WTC11 (cell line): ENCODE measurements at regions not wholly inside any gene's neighbourhood (a gene's known extent, or its start where the extent isn't known, plus 50 kb on each side); places are given as distances from the start of the nearest gene placed in this dataset.

Experiments
- ATAC-seq: fragments of 200-7000 bp; cut with Tn5 transposase; 2 replicates; pipeline ENCODE4 v1.10.0; 2021; ENCODE audit warnings: mild to moderate bottlenecking, moderate library complexity
- CTCF ChIA-PET: fragments of 300-600 bp; sonication (Branson Sonifier 250); formaldehyde crosslinking; loops from one replicate; lab custom pipeline; 2021; ENCODE audit warnings: antibody characterized with exemption; lab: Charles Lee
- POLR2A ChIA-PET: fragments of 350-600 bp; sonication (Branson Sonifier 250); formaldehyde crosslinking; loops from one replicate; lab custom pipeline; 2021; ENCODE audit warnings: antibody characterized with exemption; lab: Charles Lee
- DNase-seq: peaks from one replicate; pipeline ENCODE4 v3.0.0; 2021; ENCODE audit warnings: low spot score
- H3K27ac Mint-ChIP-seq: 2 replicates; pipeline ENCODE4 v1.8.0; 2021; ENCODE audit warnings: mixed read lengths
- H3K27me3 Mint-ChIP-seq: 2 replicates; pipeline ENCODE4 v1.8.0; 2021; ENCODE audit warnings: low read depth, mild to moderate bottlenecking, moderate library complexity, mixed read lengths
- H3K36me3 Mint-ChIP-seq: 2 replicates; pipeline ENCODE4 v1.8.0; 2021; ENCODE audit warnings: mixed read lengths
- H3K4me1 Mint-ChIP-seq: 2 replicates; pipeline ENCODE4 v1.8.0; 2022; ENCODE audit warnings: mixed read lengths
- H3K4me3 Mint-ChIP-seq: 2 replicates; pipeline ENCODE4 v1.8.0; 2021; ENCODE audit warnings: mild to moderate bottlenecking, moderate library complexity, mixed read lengths
- H3K9me3 Mint-ChIP-seq: 2 replicates; pipeline ENCODE4 v1.8.0; 2021; ENCODE audit warnings: mixed read lengths
- AFF4 ChIP-seq: sonication (generic); formaldehyde crosslinking; IDR thresholded peaks from 2 replicates; pipeline ENCODE4 v1.8.1; 2023; ENCODE audit warnings: mild to moderate bottlenecking, missing genetic modification reagents, borderline replicate concordance
- ATF1 ChIP-seq: sonication (generic); formaldehyde crosslinking; IDR thresholded peaks from 2 replicates; pipeline ENCODE4 v1.8.1; 2023; ENCODE audit warnings: mild to moderate bottlenecking, moderate library complexity, missing genetic modification reagents
- CDX4 ChIP-seq: fragments of 250-450 bp; sonication (Bioruptor Pico); IDR thresholded peaks from 2 replicates; pipeline ENCODE4 v1.9.0; 2021; ENCODE audit warnings: moderate library complexity, mild to moderate bottlenecking, inconsistent platforms, borderline replicate concordance
- CREM ChIP-seq: sonication (generic); formaldehyde crosslinking; IDR thresholded peaks from 2 replicates; pipeline ENCODE4 v1.8.1; 2022; ENCODE audit warnings: mild to moderate bottlenecking, missing genetic modification reagents, moderate library complexity
- ETV6 ChIP-seq: sonication (generic); formaldehyde crosslinking; IDR thresholded peaks from 2 replicates; pipeline ENCODE4 v1.8.1; 2022; ENCODE audit warnings: mild to moderate bottlenecking, missing genetic modification reagents
- FOXK1 ChIP-seq: sonication (generic); formaldehyde crosslinking; IDR thresholded peaks from 2 replicates; pipeline ENCODE4 v1.8.0; 2022; ENCODE audit warnings: mild to moderate bottlenecking, moderate library complexity, missing genetic modification reagents
- FOXP4 ChIP-seq: sonication (generic); formaldehyde crosslinking; IDR thresholded peaks from 2 replicates; pipeline ENCODE4 v1.8.0; 2022; ENCODE audit warnings: mild to moderate bottlenecking, missing genetic modification reagents
- JUN ChIP-seq: sonication (generic); formaldehyde crosslinking; IDR thresholded peaks from 2 replicates; pipeline ENCODE4 v1.8.0; 2023; ENCODE audit warnings: mild to moderate bottlenecking, missing genetic modification reagents
- MLX ChIP-seq: sonication (generic); formaldehyde crosslinking; IDR thresholded peaks from 2 replicates; pipeline ENCODE4 v1.8.1; 2023; ENCODE audit warnings: mild to moderate bottlenecking, missing genetic modification reagents, moderate library complexity
- NFE2L1 ChIP-seq: sonication (generic); formaldehyde crosslinking; IDR thresholded peaks from 2 replicates; pipeline ENCODE4 v1.8.1; 2023; ENCODE audit warnings: missing genetic modification reagents
- PRDM15 ChIP-seq: sonication (generic); formaldehyde crosslinking; IDR thresholded peaks from 2 replicates; pipeline ENCODE4 v1.8.0; 2022; ENCODE audit warnings: missing genetic modification reagents
- PREB ChIP-seq: sonication (generic); formaldehyde crosslinking; IDR thresholded peaks from 2 replicates; pipeline ENCODE4 v1.8.1; 2022; ENCODE audit warnings: mild to moderate bottlenecking, missing genetic modification reagents, moderate library complexity, borderline replicate concordance
- PRRX2 ChIP-seq: fragments of 250-450 bp; sonication (Bioruptor Pico); IDR thresholded peaks from 2 replicates; pipeline ENCODE4 v1.8.0; 2021; ENCODE audit warnings: mild to moderate bottlenecking
- USF1 ChIP-seq: sonication (generic); formaldehyde crosslinking; IDR thresholded peaks from 2 replicates; pipeline ENCODE4 v1.8.0; 2022; ENCODE audit warnings: mild to moderate bottlenecking, missing genetic modification reagents
- ZMAT4 ChIP-seq: fragments of 250-450 bp; sonication (Bioruptor Pico); IDR thresholded peaks from 2 replicates; pipeline ENCODE4 v1.9.0; 2021; ENCODE audit warnings: mild to moderate bottlenecking
- ZNF317 ChIP-seq: sonication (generic); formaldehyde crosslinking; IDR thresholded peaks from 2 replicates; pipeline ENCODE4 v1.8.1; 2023; ENCODE audit warnings: low read depth, mild to moderate bottlenecking, moderate library complexity, missing genetic modification reagents, borderline replicate concordance
- ZNF671 ChIP-seq: fragments of 250-450 bp; sonication (Bioruptor Pico); IDR thresholded peaks from 2 replicates; pipeline ENCODE4 v1.8.0; 2021; ENCODE audit warnings: mild to moderate bottlenecking

GRCh38 chr2:149652926-149653325, 65.4 kb upstream of the MMADHC start (continued):
- TF ChIP-seq FOXP4 = no peak
- no peak for TF ChIP-seq USF1 (CRISPR knock-in tag)
- TF ChIP-seq ATF1 = no peak
- TF ChIP-seq ZNF317 (CRISPR knock-in tag) = no peak

- DNase-seq (no peak), ATAC-seq (no peak)
- Mint-ChIP-seq H3K4me3 (no peak overlapping the region), H3K27ac (no peak overlapping the region), H3K27me3 (no peaks in the 10 kb centered on the region), H3K4me1 (peaks cover 4% of the 10 kb centered on the region; the same call in 1 of the 2 replicates), H3K36me3 (0 out of 2 replicates have a peak, but pooled peaks cover 6% of the 10 kb centered on the region), H3K9me3 (peaks cover 18% of the 10 kb centered on the region)
- TF ChIP-seq NFE2L1 = no peak
- TF ChIP-seq ETV6 (CRISPR knock-in tag) = no peak
- TF ChIP-seq ZMAT4 (CRISPR knock-in tag) = no peak
- TF ChIP-seq AFF4 = no peak
- no peak for TF ChIP-seq FOXP4
- TF ChIP-seq JUN (CRISPR knock-in tag) = no peak
- no peak for TF ChIP-seq CDX4 (CRISPR knock-in tag)
- TF ChIP-seq MLX (CRISPR knock-in tag) = no peak
- TF ChIP-seq CREM (CRISPR knock-in tag) = no peak
- ChIA-PET POLR2A (no interaction called here), CTCF (interaction anchor here (0.6 kb wide), 1 partner anchor 32 kb away, joined by 4 read pairs; no protein-coding TSS in a partner anchor)
Measured at GRCh38 chr2:149652526-149652925, 65.0 kb upstream of the MMADHC start.

GRCh38 chr2:149651229-149651628, 63.7 kb upstream of the MMADHC start:
- ChIA-PET CTCF (no interaction called here), POLR2A (no interaction called here)
- no peak overlapping the region for H3K4me3 Mint-ChIP-seq
- no peak overlapping the region for H3K27ac Mint-ChIP-seq
- peaks cover 19% of the 10 kb centered on the region for H3K9me3 Mint-ChIP-seq
- no peaks in the 10 kb centered on the region for H3K27me3 Mint-ChIP-seq
- DNase-seq = no peak
- H3K4me1 Mint-ChIP-seq = peaks cover 4% of the 10 kb centered on the region; the same call in 1 of the 2 replicates
- H3K36me3 Mint-ChIP-seq = 0 out of 2 replicates have a peak, but pooled peaks cover 6% of the 10 kb centered on the region
- ATAC-seq = no peak
- no peak for TF ChIP-seq ZNF671 (CRISPR knock-in tag)
- TF ChIP-seq PREB (CRISPR knock-in tag) = no peak
- no peak for TF ChIP-seq FOXK1 (CRISPR knock-in tag)
- no peak for TF ChIP-seq PRDM15 (CRISPR knock-in tag)
- no peak for TF ChIP-seq PRRX2
